Adipocyte (in vitro differentiated cells): ENCODE measurements at regions not wholly inside any gene's neighbourhood (a gene's known extent, or its start where the extent isn't known, plus 50 kb on each side); places are given as distances from the start of the nearest gene placed in this dataset.

Experiments used
- DNase-seq: peaks from one replicate; pipeline ENCODE4 v3.0.0-alpha.2; 2015; ENCODE audit warnings: low read depth
- H3K27me3 ChIP-seq: replicated peaks from 2 replicates; pipeline ENCODE4 v1.7.0; 2013; ENCODE audit warnings: mild to moderate bottlenecking, low read length, moderate library complexity; ENCODE audit not compliant: control insufficient read depth, insufficient read depth
- H3K36me3 ChIP-seq: 2 replicates; pipeline ENCODE4 v1.7.0; 2013; ENCODE audit warnings: low read length, mild to moderate bottlenecking, moderate library complexity; ENCODE audit not compliant: control insufficient read depth, insufficient read depth, severe bottlenecking
- H3K4me1 ChIP-seq: 2 replicates; pipeline ENCODE4 v1.7.0; 2013; ENCODE audit warnings: mild to moderate bottlenecking, low read length, moderate library complexity; ENCODE audit not compliant: control insufficient read depth, insufficient read depth
- H3K4me3 ChIP-seq: 2 replicates; pipeline ENCODE4 v1.7.0; 2013; ENCODE audit warnings: mild to moderate bottlenecking, low read length, moderate library complexity
- H3K9ac ChIP-seq: 2 replicates; pipeline ENCODE4 v1.7.0; 2013; ENCODE audit warnings: mild to moderate bottlenecking, low read length, moderate library complexity
- H3K9me3 ChIP-seq: 2 replicates; pipeline ENCODE4 v1.7.0; 2013; ENCODE audit warnings: mild to moderate bottlenecking, low read length, moderate library complexity; ENCODE audit not compliant: control insufficient read depth

- DNase-seq, result no peak
- H3K9me3 ChIP-seq, result peaks cover 13% of the 10 kb centered on the region
- H3K4me1 ChIP-seq, result no peaks in the 10 kb centered on the region
- H3K9ac ChIP-seq, result no peak overlapping the region
- peaks cover 13% of the 10 kb centered on the region for H3K27me3 ChIP-seq
- no peaks in the 10 kb centered on the region for H3K36me3 ChIP-seq
- H3K4me3 ChIP-seq, result no peak overlapping the region
Measured at GRCh38 chr1:223445402-223445801, 52.2 kb downstream of the CCDC185 start.

GRCh38 chr1:223453902-223454301, 60.7 kb downstream of the CCDC185 start:
- no peak overlapping the region for H3K4me3 ChIP-seq
- H3K27me3 ChIP-seq, result peaks cover 13% of the 10 kb centered on the region
- H3K9me3 ChIP-seq, result no peaks in the 10 kb centered on the region
- H3K36me3 ChIP-seq, result no peaks in the 10 kb centered on the region
- DNase-seq, result no peak
- H3K9ac ChIP-seq, result no peak overlapping the region
- no peaks in the 10 kb centered on the region for H3K4me1 ChIP-seq

DNA sequence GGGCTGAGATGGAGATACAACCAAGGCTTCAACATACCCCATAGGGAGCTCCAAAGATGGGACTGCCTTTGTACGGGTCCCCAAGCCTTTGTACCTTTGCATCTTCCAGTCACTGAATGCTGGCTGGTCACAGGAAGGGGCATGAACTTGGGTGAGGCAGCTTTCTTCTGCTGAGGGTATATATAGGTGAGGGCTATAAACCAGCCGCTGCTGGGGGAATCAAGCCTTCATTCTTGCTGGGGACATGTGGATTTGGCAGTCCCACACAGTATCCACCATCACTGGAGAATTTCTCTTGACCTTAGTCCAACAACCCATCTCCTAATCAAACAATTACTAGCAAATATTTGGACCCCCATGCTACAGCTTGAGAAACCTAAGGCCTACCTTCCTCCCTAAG, 61.7 kb downstream of the CCDC185 start:
- DNase-seq, result no peak
- H3K4me1 ChIP-seq, result no peaks in the 10 kb centered on the region
- peaks cover 13% of the 10 kb centered on the region for H3K27me3 ChIP-seq
- H3K4me3 ChIP-seq, result no peak overlapping the region
- no peak overlapping the region for H3K9ac ChIP-seq
- no peaks in the 10 kb centered on the region for H3K36me3 ChIP-seq
- H3K9me3 ChIP-seq, result no peaks in the 10 kb centered on the region

- Histone ChIP-seq H3K36me3 (no peaks in the 10 kb centered on the region), H3K4me1 (no peaks in the 10 kb centered on the region), H3K9ac (no peak overlapping the region), H3K27me3 (peaks cover 13% of the 10 kb centered on the region), H3K9me3 (no peaks in the 10 kb centered on the region), H3K4me3 (no peak overlapping the region)
- DNase-seq, result no peak
Measured at GRCh38 chr1:223455470-223455869, 62.3 kb downstream of the CCDC185 start.

DNA sequence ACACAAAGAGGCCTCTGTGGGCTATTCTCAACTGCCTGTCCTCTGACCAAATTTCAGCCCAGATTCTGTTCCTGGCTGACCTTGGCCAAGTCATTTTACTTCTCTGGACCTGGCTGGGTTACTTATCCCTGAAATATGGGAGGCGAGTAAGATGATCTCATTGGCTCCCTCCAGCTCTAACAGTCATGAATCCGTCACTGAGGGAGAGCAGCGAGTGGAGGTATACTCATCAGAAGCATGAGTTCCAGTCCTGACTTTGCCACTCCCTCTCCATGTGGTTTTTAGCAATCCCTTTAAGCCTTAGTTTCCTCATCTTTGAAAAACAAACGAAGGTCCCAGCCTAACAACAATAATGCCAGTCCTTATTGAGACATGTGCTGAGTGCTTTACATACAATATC, 63.5 kb downstream of the CCDC185 start:
- H3K36me3 ChIP-seq, result no peaks in the 10 kb centered on the region
- no peak for DNase-seq
- no peak overlapping the region for H3K9ac ChIP-seq
- H3K4me1 ChIP-seq, result no peaks in the 10 kb centered on the region
- H3K9me3 ChIP-seq, result no peaks in the 10 kb centered on the region
- peaks cover 20% of the 10 kb centered on the region for H3K27me3 ChIP-seq
- no peak overlapping the region for H3K4me3 ChIP-seq

DNA sequence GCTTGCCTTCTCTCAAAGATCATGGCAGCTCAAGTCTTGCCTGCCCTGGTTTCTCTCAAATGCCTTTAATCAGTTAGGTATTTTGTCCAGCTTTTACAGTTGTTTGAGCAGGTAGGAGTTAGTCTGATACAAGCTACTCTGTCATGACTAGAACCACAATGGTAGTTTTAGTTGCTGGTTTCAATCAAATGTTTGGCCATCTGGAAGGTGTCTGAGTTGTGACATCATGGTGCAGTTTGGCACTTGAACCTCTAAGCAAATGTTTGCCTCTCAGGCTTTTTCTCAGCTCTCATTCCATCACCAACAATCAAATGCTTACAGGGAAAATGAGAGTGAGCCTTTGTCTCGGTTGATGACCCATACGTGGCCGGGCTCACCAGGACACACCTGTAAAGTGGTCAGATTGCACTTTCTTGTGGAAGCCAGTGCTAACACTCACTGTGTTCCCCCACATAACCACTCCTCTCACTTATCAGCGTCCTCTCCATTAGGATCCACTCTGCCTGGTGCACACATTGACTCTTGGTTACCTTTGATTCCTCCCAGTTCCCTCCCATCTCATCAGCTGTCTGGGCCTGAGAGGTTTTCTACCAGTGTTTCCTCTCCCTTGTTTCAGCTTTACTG, 67.5 kb downstream of the CCDC185 start:
- Histone ChIP-seq H3K9me3 (no peaks in the 10 kb centered on the region), H3K9ac (no peak overlapping the region), H3K4me1 (no peaks in the 10 kb centered on the region), H3K4me3 (no peak overlapping the region), H3K27me3 (peaks cover 13% of the 10 kb centered on the region), H3K36me3 (no peaks in the 10 kb centered on the region)
- DNase-seq, result no peak

- Histone ChIP-seq H3K27me3 (peaks cover 13% of the 10 kb centered on the region), H3K9ac (no peak overlapping the region), H3K4me3 (no peak overlapping the region), H3K9me3 (no peaks in the 10 kb centered on the region), H3K4me1 (no peaks in the 10 kb centered on the region), H3K36me3 (no peaks in the 10 kb centered on the region)
- DNase-seq, result no peak
Measured at GRCh38 chr1:223462047-223462630, 68.9 kb downstream of the CCDC185 start.

GRCh38 chr1:223462866-223463404, 69.7 kb downstream of the CCDC185 start:
- DNase-seq, result no peak
- Histone ChIP-seq H3K9ac (no peak overlapping the region), H3K9me3 (no peaks in the 10 kb centered on the region), H3K36me3 (no peaks in the 10 kb centered on the region), H3K4me1 (no peaks in the 10 kb centered on the region), H3K27me3 (peaks cover 10% of the 10 kb centered on the region), H3K4me3 (no peak overlapping the region)

DNA sequence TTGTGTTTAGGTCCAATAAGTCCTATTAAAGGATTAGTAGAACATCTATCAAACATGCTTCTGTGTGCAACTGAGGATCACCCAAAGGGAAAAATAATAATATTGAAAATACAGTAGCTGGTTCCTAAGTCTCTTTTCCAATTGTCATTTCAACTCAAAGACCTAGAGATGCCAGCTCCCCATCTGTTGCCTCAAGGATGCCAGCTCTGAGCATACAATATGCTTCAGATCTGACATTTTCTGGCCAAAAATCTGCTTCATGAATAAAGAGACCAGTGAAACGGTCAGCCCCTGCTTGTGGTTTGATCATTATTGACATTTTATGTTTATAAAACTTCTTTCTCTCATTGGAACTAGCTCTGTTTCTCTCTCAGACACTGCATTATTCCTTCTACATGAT, 72.9 kb downstream of the CCDC185 start:
- DNase-seq, result no peak

DNA sequence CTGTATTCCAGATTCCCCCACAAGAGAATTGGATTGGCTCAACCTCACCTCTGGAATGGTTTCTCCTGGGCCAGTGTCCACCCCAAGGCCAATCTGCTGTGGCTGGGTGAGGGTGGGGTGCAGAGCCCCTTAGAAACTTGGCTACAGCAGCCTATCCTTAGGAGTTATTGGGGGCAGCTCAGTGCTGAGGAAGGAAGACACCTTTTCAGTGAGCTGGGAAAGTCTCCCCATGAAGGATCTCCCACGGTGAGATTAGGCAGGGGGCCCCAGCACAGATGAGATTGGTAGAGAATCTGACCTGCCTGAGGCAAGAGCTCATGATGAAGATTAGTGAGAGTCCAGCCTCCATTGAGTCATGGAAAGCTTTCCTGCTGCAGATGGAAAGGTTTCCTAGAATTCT, 78.4 kb downstream of the CCDC185 start:
- Histone ChIP-seq H3K27me3 (peaks cover 26% of the 10 kb centered on the region), H3K9ac (no peak overlapping the region), H3K4me3 (no peak overlapping the region), H3K4me1 (no peaks in the 10 kb centered on the region), H3K36me3 (no peaks in the 10 kb centered on the region), H3K9me3 (peaks cover 12% of the 10 kb centered on the region)
- DNase-seq, result no peak

More for the DNA sequence above, 72.9 kb downstream of the CCDC185 start:
- Histone ChIP-seq H3K9me3 (no peaks in the 10 kb centered on the region), H3K9ac (no peak overlapping the region), H3K4me1 (no peaks in the 10 kb centered on the region), H3K4me3 (no peak overlapping the region), H3K36me3 (no peaks in the 10 kb centered on the region), H3K27me3 (peaks cover 3% of the 10 kb centered on the region)

GRCh38 chr1:223472057-223472456, 78.8 kb downstream of the CCDC185 start:
- H3K9me3 ChIP-seq, result peaks cover 12% of the 10 kb centered on the region
- H3K27me3 ChIP-seq, result peaks cover 29% of the 10 kb centered on the region
- no peak overlapping the region for H3K4me3 ChIP-seq
- no peak overlapping the region for H3K9ac ChIP-seq
- no peaks in the 10 kb centered on the region for H3K36me3 ChIP-seq
- no peaks in the 10 kb centered on the region for H3K4me1 ChIP-seq
- no peak for DNase-seq
